AG10803 (cell line): ENCODE measurements at regions not wholly inside any gene's neighbourhood (a gene's known extent, or its start where the extent isn't known, plus 50 kb on each side); places are given as distances from the start of the nearest gene placed in this dataset.

Experiments
- DNase-seq: peaks from one replicate; pipeline ENCODE4 v3.0.0; 2010; ENCODE audit warnings: low read depth
- H3K4me3 ChIP-seq: 2 replicates; pipeline ENCODE4 v1.5.1; 2011; ENCODE audit warnings: mild to moderate bottlenecking, low read length, control low read depth
- TF ChIP-seq, protein P1 (sequence below): conservative IDR thresholded peaks from 2 replicates; pipeline ENCODE4 v1.5.1; 2011; ENCODE audit warnings: mild to moderate bottlenecking, low read length, control low read depth, inconsistent platforms

- no peak for DNase-seq
- TF ChIP-seq, protein P1, sequence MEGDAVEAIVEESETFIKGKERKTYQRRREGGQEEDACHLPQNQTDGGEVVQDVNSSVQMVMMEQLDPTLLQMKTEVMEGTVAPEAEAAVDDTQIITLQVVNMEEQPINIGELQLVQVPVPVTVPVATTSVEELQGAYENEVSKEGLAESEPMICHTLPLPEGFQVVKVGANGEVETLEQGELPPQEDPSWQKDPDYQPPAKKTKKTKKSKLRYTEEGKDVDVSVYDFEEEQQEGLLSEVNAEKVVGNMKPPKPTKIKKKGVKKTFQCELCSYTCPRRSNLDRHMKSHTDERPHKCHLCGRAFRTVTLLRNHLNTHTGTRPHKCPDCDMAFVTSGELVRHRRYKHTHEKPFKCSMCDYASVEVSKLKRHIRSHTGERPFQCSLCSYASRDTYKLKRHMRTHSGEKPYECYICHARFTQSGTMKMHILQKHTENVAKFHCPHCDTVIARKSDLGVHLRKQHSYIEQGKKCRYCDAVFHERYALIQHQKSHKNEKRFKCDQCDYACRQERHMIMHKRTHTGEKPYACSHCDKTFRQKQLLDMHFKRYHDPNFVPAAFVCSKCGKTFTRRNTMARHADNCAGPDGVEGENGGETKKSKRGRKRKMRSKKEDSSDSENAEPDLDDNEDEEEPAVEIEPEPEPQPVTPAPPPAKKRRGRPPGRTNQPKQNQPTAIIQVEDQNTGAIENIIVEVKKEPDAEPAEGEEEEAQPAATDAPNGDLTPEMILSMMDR = no peak
- H3K4me3 ChIP-seq = no peak overlapping the region
These were observed 84.7 kb upstream of the WNT7B start for GRCh38 chr22:46061501-46062231.

- TF ChIP-seq, protein P1 = no peak
- H3K4me3 ChIP-seq = no peak overlapping the region; the same call in 1 of the 2 replicates
- DNase-seq = no peak
These were observed 85.3 kb upstream of the WNT7B start for GRCh38 chr22:46062232-46062615.

DNA sequence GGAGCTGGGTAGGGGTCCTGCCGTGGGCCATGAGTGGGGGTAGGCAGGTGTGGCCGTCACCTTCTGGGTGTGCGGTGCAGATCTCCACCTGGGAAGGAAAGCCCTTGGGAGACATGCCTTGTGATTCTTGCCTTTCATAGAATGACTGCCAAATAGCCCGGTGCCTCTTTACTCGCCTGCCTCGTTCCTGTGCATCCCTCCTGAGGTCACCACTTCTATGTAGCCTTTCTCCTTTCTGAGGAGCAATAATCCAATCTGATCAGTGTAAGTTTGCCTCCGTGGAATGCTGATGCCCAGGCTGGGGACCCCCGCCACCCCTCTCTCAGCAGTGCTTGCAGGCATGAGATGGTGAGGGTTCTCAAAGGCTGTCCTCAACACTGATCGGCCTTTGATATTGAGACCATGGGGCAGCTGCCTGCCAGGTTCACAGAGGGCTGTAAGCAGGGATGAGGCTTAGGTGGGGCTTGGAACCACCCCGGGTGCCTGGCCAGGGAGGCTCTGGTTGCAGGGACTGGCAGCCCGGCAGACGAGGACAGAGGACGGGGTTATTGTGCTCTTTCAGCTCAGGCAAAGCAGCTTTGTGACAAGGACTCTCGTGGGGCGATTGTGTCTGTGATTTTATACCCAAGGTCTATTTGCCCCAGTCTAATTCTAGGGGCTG is 86.1 kb upstream of the WNT7B start:
- peak overlapping the region; percentile 74 for H3K4me3 ChIP-seq
- TF ChIP-seq, protein P1 = no peak
- no peak for DNase-seq

DNA sequence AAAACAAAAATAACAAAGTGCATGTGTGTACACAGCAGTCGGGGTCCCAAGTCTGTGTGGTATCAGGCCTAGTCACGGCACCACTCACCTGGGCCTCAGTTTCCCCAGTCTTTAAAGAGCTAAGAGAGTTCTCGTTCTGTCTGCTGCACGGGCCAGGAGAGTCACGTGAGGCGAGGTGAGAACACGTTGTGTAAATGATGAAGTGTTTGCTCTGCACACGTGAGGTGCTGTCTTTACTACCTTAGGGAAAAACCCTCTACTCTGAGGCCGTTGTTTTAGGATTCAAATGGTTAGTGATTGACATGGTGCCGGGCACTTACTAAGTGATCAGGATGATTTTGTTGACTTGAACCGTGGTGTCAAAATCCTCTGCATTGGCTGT is 86.5 kb upstream of the PPARA start:
- no peak for DNase-seq
- H3K4me3 ChIP-seq = peak overlapping the region; percentile 74

GRCh38 chr22:46064228-46064965 is 85.9 kb upstream of the PPARA start:
- TF ChIP-seq, protein P1 = no peak
- H3K4me3 ChIP-seq = peak overlapping the region; percentile 74
- DNase-seq = no peak

More for the DNA sequence above, 86.5 kb upstream of the PPARA start:
- TF ChIP-seq, protein P1 = no peak

- TF ChIP-seq, protein P1 = no peak
- DNase-seq = peak; percentile 43
- H3K4me3 ChIP-seq = peak overlapping the region; percentile 74
These were observed 85.2 kb upstream of the PPARA start for GRCh38 chr22:46064966-46065666.
